Neural cell (in vitro differentiated cells): ENCODE measurements at regions not wholly inside any gene's neighbourhood (a gene's known extent, or its start where the extent isn't known, plus 50 kb on each side); places are given as distances from the start of the nearest gene placed in this dataset.

Experiments used
- H2AFZ ChIP-seq: fragments of 200-600, 300-800 bp; sonication (generic), shearing (Covaris generic); 2 replicates; pipeline ENCODE4 v1.6.0; 2014; ENCODE audit warnings: low read depth, mild to moderate bottlenecking, antibody characterized with exemption, low read length, moderate library complexity
- H3F3A ChIP-seq: fragments of 200-600 bp; shearing (Covaris generic); 2 replicates; pipeline ENCODE4 v1.6.1; 2016; ENCODE audit warnings: mild to moderate bottlenecking, moderate library complexity, mixed read lengths, antibody characterized with exemption, low read length; ENCODE audit not compliant: insufficient read depth, poor library complexity, severe bottlenecking
- H3K27ac ChIP-seq: fragments of 200-600, 300-800 bp; sonication (generic), shearing (Covaris generic); 2 replicates; pipeline ENCODE4 v1.5.1; 2014; ENCODE audit warnings: mild to moderate bottlenecking, low read length, moderate library complexity
- H3K27me3 ChIP-seq: fragments of 300-800, 200-600 bp; sonication (generic), shearing (Covaris generic); 2 replicates; pipeline ENCODE4 v1.6.0; 2014; ENCODE audit warnings: mild to moderate bottlenecking, low read depth, low read length, moderate library complexity; ENCODE audit not compliant: insufficient read depth
- H3K36me3 ChIP-seq: fragments of 300-800, 200-600 bp; sonication (generic), shearing (Covaris generic); 2 replicates; pipeline ENCODE4 v1.5.1; 2014; ENCODE audit warnings: mild to moderate bottlenecking, antibody characterized with exemption, low read length, moderate library complexity; ENCODE audit not compliant: insufficient read depth
- H3K4me2 ChIP-seq: fragments of 300-800, 200-600 bp; sonication (generic), shearing (Covaris generic); 2 replicates; pipeline ENCODE4 v1.6.0; 2014; ENCODE audit warnings: mild to moderate bottlenecking, low read length
- H3K4me3 ChIP-seq: fragments of 300-800, 200-600 bp; sonication (generic), shearing (Covaris generic); 2 replicates; pipeline ENCODE4 v1.5.1; 2014; ENCODE audit warnings: mild to moderate bottlenecking, low read length, moderate library complexity
- H3K79me2 ChIP-seq: fragments of 200-600 bp; shearing (Covaris generic); replicated peaks from 2 replicates; pipeline ENCODE4 v1.6.0; 2014; ENCODE audit warnings: mild to moderate bottlenecking, low read length, moderate library complexity; ENCODE audit not compliant: insufficient read depth
- H3K9ac ChIP-seq: fragments of 300-800, 200-600 bp; sonication (generic), shearing (Covaris generic); 2 replicates; pipeline ENCODE4 v1.6.1; 2016; ENCODE audit warnings: mild to moderate bottlenecking, low read length, mixed read lengths
- H3K9me2 ChIP-seq: fragments of 200-600 bp; shearing (Covaris generic); 2 replicates; pipeline ENCODE4 v1.6.1; 2016; ENCODE audit warnings: mild to moderate bottlenecking, low read length, mixed read lengths; ENCODE audit not compliant: insufficient read depth
- H3K9me3 ChIP-seq: fragments of 200-600, 300-800 bp; sonication (generic), shearing (Covaris generic); 2 replicates; pipeline ENCODE4 v1.6.1; 2016; ENCODE audit warnings: mild to moderate bottlenecking, mixed run types, low read length, moderate library complexity, mixed read lengths
- H4K20me1 ChIP-seq: fragments of 200-600 bp; shearing (Covaris generic); 2 replicates; pipeline ENCODE4 v1.6.1; 2016; ENCODE audit warnings: mild to moderate bottlenecking, mixed run types; ENCODE audit not compliant: insufficient read depth
- CTCF ChIP-seq: fragments of 450-650 bp; IDR thresholded peaks from 2 replicates; pipeline ENCODE4 v1.5.1; 2014; ENCODE audit warnings: antibody characterized with exemption, mild to moderate bottlenecking, moderate library complexity; ENCODE audit not compliant: poor library complexity, severe bottlenecking
- EP300 ChIP-seq: fragments of 450-650 bp; conservative IDR thresholded peaks from 2 replicates; pipeline ENCODE4 v1.6.1; 2014; ENCODE audit warnings: antibody characterized with exemption, mild to moderate bottlenecking, moderate library complexity; ENCODE audit not compliant: poor library complexity, severe bottlenecking
- EZH2 ChIP-seq: fragments of 200-600, 300-800 bp; shearing (Covaris generic), sonication (generic); IDR thresholded peaks from 2 replicates; pipeline ENCODE4 v1.6.1; 2014; ENCODE audit warnings: antibody characterized with exemption, low read length, borderline replicate concordance, mild to moderate bottlenecking; ENCODE audit not compliant: insufficient read depth, poor library complexity, severe bottlenecking
- MXI1 ChIP-seq: fragments of 450-650 bp; conservative IDR thresholded peaks from 2 replicates; pipeline ENCODE4 v1.6.1; 2014; ENCODE audit warnings: antibody characterized with exemption, mild to moderate bottlenecking; ENCODE audit not compliant: poor library complexity, severe bottlenecking
- POLR2AphosphoS5 ChIP-seq: IDR thresholded peaks from 2 replicates; pipeline ENCODE4 v1.6.1; 2012
- RAD21 ChIP-seq: fragments of 450-650 bp; conservative IDR thresholded peaks from 2 replicates; pipeline ENCODE4 v1.6.1; 2014; ENCODE audit warnings: antibody characterized with exemption, mild to moderate bottlenecking, moderate library complexity
- REST ChIP-seq: IDR thresholded peaks from 2 replicates; pipeline ENCODE4 v1.6.1; 2012; ENCODE audit warnings: borderline replicate concordance
- SMC3 ChIP-seq: fragments of 450-650 bp; conservative IDR thresholded peaks from 2 replicates; pipeline ENCODE4 v1.6.1; 2014; ENCODE audit warnings: antibody characterized with exemption, mild to moderate bottlenecking, moderate library complexity; ENCODE audit not compliant: poor library complexity
- TAF1 ChIP-seq: IDR thresholded peaks from 2 replicates; pipeline ENCODE4 v1.6.1; 2012; ENCODE audit warnings: low read depth

GRCh38 chr2:65786765-65787164, 354.4 kb upstream of the SPRED2 start:
- no peak overlapping the region for H3K4me3 ChIP-seq

GRCh38 chr2:65786007-65786717, 353.8 kb upstream of the SPRED2 start:
- TF ChIP-seq TAF1 (no peak), POLR2AphosphoS5 (no peak), RAD21 (no peak), EZH2 (no peak)
- Histone ChIP-seq H3K4me2 (no peak overlapping the region), H3K9me3 (no peaks in the 10 kb centered on the region), H3K36me3 (no peaks in the 10 kb centered on the region), H3F3A (no peaks in the 10 kb centered on the region), H3K27me3 (no peaks in the 10 kb centered on the region), H3K9me2 (no peaks in the 10 kb centered on the region), H3K9ac (no peak overlapping the region), H2AFZ (no peak overlapping the region), H3K27ac (no peak overlapping the region), H3K4me3 (no peak overlapping the region), H4K20me1 (no peaks in the 10 kb centered on the region), H3K79me2 (no peaks in the 10 kb centered on the region)

More at GRCh38 chr2:65786765-65787164, 354.4 kb upstream of the SPRED2 start:
- no peak overlapping the region for H3K27ac ChIP-seq
- H3K4me2 ChIP-seq, result no peak overlapping the region
- no peak overlapping the region for H3K9ac ChIP-seq
- no peaks in the 10 kb centered on the region for H4K20me1 ChIP-seq
- H2AFZ ChIP-seq, result no peak overlapping the region
- no peaks in the 10 kb centered on the region for H3K9me2 ChIP-seq
- TF ChIP-seq SMC3 (no peak), EZH2 (no peak), MXI1 (no peak), POLR2AphosphoS5 (no peak), CTCF (no peak), EP300 (no peak), RAD21 (no peak), REST (no peak)
- H3K27me3 ChIP-seq, result no peaks in the 10 kb centered on the region
- no peaks in the 10 kb centered on the region for H3K79me2 ChIP-seq
- no peaks in the 10 kb centered on the region for H3K9me3 ChIP-seq
- no peaks in the 10 kb centered on the region for H3F3A ChIP-seq
- no peaks in the 10 kb centered on the region for H3K36me3 ChIP-seq
